ENCODE measurements at regions not wholly inside any gene's neighbourhood (a gene's known extent, or its start where the extent isn't known, plus 50 kb on each side); places are given as distances from the start of the nearest gene placed in this dataset.

DNA sequence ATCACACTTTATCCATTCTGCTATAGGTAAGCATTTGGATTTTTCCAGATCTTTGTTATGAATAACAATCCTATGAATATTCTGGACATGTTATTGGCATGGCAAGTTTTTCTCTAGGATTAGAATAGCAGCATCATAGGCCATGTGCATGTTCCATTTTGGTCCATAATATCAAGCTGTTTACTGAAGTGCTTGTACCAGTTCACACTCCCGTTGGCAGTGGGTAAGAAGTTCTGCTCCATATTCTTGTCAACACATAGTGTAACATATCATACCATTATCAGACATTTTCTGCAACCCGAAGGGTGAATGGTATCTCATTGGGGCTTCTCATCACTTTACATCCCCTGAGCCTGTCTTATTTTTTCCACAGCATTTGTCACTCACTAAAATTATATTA is 661.9 kb upstream of the SALL1 start:
- TF ChIP-seq POLR2A (IDR thresholded peaks at IDR 0.05) = no peak
- TF ChIP-seq, protein P1, sequence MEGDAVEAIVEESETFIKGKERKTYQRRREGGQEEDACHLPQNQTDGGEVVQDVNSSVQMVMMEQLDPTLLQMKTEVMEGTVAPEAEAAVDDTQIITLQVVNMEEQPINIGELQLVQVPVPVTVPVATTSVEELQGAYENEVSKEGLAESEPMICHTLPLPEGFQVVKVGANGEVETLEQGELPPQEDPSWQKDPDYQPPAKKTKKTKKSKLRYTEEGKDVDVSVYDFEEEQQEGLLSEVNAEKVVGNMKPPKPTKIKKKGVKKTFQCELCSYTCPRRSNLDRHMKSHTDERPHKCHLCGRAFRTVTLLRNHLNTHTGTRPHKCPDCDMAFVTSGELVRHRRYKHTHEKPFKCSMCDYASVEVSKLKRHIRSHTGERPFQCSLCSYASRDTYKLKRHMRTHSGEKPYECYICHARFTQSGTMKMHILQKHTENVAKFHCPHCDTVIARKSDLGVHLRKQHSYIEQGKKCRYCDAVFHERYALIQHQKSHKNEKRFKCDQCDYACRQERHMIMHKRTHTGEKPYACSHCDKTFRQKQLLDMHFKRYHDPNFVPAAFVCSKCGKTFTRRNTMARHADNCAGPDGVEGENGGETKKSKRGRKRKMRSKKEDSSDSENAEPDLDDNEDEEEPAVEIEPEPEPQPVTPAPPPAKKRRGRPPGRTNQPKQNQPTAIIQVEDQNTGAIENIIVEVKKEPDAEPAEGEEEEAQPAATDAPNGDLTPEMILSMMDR (IDR thresholded peaks at IDR 0.05) = no peak
- no peak for TF ChIP-seq EP300 (IDR thresholded peaks at IDR 0.05; ENCODE audit: low read depth)

All from transverse colon (tissue), 3 donors.